ENCODE measurements at regions not wholly inside any gene's neighbourhood (a gene's known extent, or its start where the extent isn't known, plus 50 kb on each side); places are given as distances from the start of the nearest gene placed in this dataset.

DNA sequence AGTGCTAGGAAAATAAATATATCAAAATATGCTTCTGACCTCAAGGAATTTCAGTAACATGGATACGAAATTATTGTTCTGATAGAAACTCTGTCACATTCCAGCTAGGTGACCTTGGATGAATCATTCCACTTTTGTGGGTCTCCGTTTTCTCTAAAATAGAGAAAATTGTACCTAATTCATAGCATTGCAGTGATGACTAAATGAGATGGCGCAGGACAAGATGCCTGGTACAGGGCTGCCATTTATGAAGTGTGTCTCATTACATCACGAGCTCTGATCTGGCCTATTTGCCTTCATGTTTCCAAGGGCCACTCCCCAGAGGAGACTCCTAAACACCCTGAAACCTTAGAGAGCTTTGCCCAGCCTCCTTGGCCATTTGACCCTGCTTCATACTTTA is 480.0 kb upstream of the USP24 start:
- Mint-ChIP-seq H3K4me3 (no peak overlapping the region), H3K27ac (no peak overlapping the region), H3K4me1 (no peaks in the 10 kb centered on the region), H3K9me3 (no peaks in the 10 kb centered on the region), H3K36me3 (no peaks in the 10 kb centered on the region), H3K27me3 (no peaks in the 10 kb centered on the region)
- DNase-seq (no peak), ATAC-seq (replicated peaks) (no peak)

DNA sequence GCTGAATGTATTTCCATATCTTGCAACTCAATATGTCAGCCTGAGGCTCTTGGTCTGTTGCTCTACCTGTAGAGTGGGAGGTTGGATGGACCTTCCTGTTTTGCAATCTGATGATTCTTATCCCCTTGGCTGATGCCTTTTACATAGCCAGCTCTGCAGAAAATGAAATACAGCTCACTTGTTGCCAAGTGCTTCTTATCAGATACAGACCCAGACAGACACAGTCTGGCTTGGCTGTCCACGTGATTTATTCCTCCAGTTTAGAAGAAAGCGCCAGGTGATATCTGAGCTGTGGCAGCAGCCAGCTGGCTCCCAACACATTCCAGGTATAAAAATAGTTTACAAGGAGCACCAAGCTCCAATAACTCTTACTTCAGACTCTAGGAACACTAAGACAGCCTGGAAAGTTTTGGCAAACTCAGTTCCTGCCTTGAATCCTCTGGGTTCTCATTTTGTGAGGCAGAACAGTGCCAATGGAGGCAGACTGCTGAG is 479.2 kb upstream of the USP24 start:
- Mint-ChIP-seq H3K27me3 (peaks cover 0 to 6% of the 10 kb centered on the region in 2 donors), H3K9me3 (no peaks in the 10 kb centered on the region), H3K27ac (no peak overlapping the region), H3K4me1 (no peaks in the 10 kb centered on the region), H3K36me3 (no peaks in the 10 kb centered on the region), H3K4me3 (no peak overlapping the region)
- no peak for DNase-seq
- ATAC-seq (replicated peaks) = no peak

DNA sequence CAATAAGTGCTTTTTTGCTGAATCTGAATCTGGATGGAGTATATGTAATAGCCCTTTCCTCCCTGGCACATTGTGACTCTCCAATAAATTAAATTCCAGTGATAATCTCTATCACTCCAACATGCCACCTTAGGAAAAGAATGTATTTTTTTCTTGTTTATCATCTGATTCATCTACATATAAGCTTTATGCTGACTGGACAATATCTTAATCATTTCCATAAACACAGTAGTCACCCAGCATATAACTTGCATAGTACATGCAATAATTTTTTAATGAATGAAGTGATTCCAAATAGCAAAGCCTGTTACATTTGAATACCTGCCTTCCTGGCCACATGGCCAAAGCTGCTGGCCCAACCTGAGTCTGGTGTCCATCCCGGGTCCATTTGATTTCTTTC is 477.6 kb upstream of the USP24 start:
- peaks cover 7 to 13% of the 10 kb centered on the region in 2 donors for H3K27me3 Mint-ChIP-seq
- no peaks in the 10 kb centered on the region for H3K9me3 Mint-ChIP-seq
- no peaks in the 10 kb centered on the region for H3K4me1 Mint-ChIP-seq
- H3K27ac Mint-ChIP-seq = no peak overlapping the region
- DNase-seq (no peak), ATAC-seq (replicated peaks) (no peak)
- no peak overlapping the region for H3K4me3 Mint-ChIP-seq
- no peaks in the 10 kb centered on the region for H3K36me3 Mint-ChIP-seq

DNA sequence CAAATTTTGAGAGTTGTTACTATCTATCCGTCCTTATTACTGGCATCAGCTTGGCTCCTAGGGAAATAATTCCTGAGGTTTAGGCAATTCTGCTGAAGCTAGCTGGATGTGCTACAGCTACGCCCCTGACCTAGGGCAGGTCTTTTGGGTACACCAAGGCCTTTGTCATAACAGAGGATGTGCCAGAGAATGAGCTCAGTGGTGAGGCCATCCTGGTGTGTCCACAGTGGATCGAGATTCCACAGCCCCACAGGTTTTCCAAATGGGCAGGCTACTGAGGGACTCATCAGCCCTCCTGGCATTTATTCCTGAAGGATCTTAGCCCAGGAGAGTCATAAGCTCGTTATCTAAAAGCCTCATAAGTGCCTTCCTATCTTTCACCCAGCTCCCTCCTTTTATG is 475.2 kb upstream of the USP24 start:
- H3K36me3 Mint-ChIP-seq = no peaks in the 10 kb centered on the region
- ATAC-seq (replicated peaks) = no peak
- no peak overlapping the region for H3K4me3 Mint-ChIP-seq
- no peak overlapping the region for H3K27ac Mint-ChIP-seq
- peaks cover 7 to 21% of the 10 kb centered on the region in 2 donors for H3K27me3 Mint-ChIP-seq
- H3K9me3 Mint-ChIP-seq = no peaks in the 10 kb centered on the region
- no peaks in the 10 kb centered on the region for H3K4me1 Mint-ChIP-seq
- DNase-seq = no peak

DNA sequence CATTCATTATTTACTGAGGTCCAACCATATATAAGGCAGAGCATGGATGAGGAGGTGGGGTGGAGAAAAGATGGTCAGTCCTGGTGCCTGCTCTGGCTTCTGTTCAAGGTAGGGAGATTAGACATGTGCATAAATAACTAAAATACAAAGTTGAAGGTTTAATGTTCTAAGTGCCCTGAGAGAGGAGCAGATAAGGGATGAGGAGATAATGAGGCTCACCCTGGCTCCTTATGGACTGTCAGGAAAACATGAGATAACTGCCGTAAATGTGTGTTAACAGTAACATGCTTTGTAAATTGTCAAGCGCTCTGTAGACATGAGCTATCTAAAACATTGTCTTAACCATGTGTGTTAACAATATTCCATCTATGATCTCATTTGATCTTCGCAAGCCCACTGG is 474.6 kb upstream of the USP24 start:
- H3K36me3 Mint-ChIP-seq = no peaks in the 10 kb centered on the region
- ATAC-seq (replicated peaks) = no peak
- no peak overlapping the region for H3K4me3 Mint-ChIP-seq
- H3K9me3 Mint-ChIP-seq = no peaks in the 10 kb centered on the region
- no peak overlapping the region for H3K27ac Mint-ChIP-seq
- H3K4me1 Mint-ChIP-seq = no peaks in the 10 kb centered on the region
- H3K27me3 Mint-ChIP-seq = peaks cover 7 to 21% of the 10 kb centered on the region in 2 donors
- DNase-seq = no peak

DNA sequence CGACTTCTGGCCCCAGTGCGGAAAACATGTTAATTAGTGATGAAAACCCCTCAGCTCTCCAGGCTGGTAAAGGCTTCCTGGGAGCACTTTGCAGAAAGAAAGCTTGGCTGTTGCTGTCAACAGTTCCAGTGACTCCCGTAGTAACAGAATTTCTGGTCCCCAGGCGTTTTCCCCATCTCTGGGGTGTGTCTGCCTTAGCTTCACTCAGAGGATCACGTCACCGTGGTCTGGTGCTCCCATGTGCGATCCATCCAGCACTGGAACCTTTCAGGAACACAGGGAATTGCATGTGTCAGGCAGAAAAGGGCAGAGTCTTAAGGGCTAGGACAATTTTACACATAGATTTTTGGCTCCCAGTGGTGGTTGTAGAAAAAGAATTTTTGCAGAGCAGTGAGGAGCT is 470.4 kb upstream of the USP24 start:
- Mint-ChIP-seq H3K4me3 (no peak overlapping the region), H3K4me1 (no peaks in the 10 kb centered on the region), H3K36me3 (no peaks in the 10 kb centered on the region), H3K9me3 (peaks cover 2 to 4% of the 10 kb centered on the region in 2 donors), H3K27me3 (peaks cover 15 to 28% of the 10 kb centered on the region in 2 donors), H3K27ac (no peak overlapping the region)
- no peak for ATAC-seq (replicated peaks)
- DNase-seq = no peak

DNA sequence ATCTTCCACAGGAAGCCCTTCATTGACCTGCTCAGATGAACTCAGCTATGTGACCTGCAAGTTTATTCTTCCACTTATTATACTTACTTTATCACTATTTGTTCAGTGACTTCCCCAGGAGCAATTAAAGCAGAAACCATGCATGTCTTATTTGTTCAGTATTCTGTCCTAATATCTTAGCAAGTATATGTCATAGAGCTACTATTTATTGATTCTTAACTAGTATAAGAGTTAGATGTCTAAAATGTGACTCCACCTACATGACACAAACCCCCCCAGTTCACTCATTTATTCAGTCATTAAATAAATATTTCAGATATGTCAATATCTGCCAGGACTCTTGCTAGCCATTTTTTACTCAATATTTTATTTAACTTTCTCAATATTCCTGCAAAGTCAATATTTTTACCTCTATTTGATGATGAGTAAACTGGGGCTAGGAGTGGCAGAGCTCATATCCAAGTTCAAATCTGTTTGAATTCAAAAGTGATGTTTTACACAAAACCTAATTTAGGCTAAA is 469.0 kb upstream of the USP24 start:
- H3K4me1 Mint-ChIP-seq = no peaks in the 10 kb centered on the region
- no peaks in the 10 kb centered on the region for H3K36me3 Mint-ChIP-seq
- peaks cover 15 to 20% of the 10 kb centered on the region in 2 donors for H3K27me3 Mint-ChIP-seq
- peaks cover 2 to 4% of the 10 kb centered on the region in 2 donors for H3K9me3 Mint-ChIP-seq
- no peak overlapping the region for H3K4me3 Mint-ChIP-seq
- DNase-seq (no peak), ATAC-seq (replicated peaks) (no peak)
- H3K27ac Mint-ChIP-seq = no peak overlapping the region

DNA sequence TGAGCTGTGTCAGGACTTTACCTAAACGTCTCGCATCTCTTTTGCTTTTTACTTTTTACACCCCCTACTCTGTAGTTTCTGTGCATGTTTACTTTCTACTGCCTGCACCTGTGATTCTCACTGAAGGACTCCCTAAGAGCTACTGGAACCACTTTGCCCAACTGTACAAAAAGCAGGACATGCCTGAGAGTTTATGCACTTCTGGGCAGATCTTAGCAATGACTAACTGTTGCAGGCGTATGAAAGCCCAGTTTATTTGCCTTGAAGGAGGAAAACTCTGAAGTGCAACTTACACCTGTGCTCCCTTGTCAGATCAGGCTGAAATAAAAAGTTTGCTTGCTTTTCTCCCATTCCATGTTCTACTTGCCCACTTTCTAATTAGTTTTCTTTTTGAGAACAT is 467.0 kb upstream of the USP24 start:
- no peak overlapping the region for H3K27ac Mint-ChIP-seq
- H3K36me3 Mint-ChIP-seq = no peaks in the 10 kb centered on the region
- no peaks in the 10 kb centered on the region for H3K4me1 Mint-ChIP-seq
- peaks cover 8 to 15% of the 10 kb centered on the region in 2 donors for H3K27me3 Mint-ChIP-seq
- ATAC-seq (replicated peaks) (no peak), DNase-seq (no peak)
- H3K9me3 Mint-ChIP-seq = peaks cover 2 to 4% of the 10 kb centered on the region in 2 donors
- no peak overlapping the region for H3K4me3 Mint-ChIP-seq

DNA sequence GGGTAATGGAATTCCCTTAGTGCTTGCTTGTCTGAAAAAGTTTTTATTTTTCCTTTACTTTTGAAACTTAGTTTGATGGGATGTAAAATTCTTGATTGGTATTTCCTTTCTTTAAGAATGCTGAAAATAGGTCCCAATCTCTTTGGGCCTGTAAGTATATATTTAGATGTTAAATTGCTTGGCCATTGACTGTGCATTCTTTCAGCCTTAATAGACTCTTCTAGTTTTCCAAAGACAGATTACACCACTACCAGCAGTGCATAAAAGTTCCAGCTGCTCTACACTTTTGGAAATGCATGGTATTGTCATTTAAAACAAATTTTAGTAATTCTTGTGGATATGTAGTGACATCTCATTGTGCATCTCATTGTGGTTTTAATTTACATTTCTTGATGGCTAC is 464.8 kb upstream of the USP24 start:
- Mint-ChIP-seq H3K27ac (no peak overlapping the region), H3K36me3 (no peaks in the 10 kb centered on the region), H3K4me3 (no peak overlapping the region), H3K27me3 (peaks cover 8 to 14% of the 10 kb centered on the region in 2 donors), H3K4me1 (no peaks in the 10 kb centered on the region), H3K9me3 (peaks cover 4 to 6% of the 10 kb centered on the region in 2 donors)
- ATAC-seq (replicated peaks) (no peak), DNase-seq (no peak)

DNA sequence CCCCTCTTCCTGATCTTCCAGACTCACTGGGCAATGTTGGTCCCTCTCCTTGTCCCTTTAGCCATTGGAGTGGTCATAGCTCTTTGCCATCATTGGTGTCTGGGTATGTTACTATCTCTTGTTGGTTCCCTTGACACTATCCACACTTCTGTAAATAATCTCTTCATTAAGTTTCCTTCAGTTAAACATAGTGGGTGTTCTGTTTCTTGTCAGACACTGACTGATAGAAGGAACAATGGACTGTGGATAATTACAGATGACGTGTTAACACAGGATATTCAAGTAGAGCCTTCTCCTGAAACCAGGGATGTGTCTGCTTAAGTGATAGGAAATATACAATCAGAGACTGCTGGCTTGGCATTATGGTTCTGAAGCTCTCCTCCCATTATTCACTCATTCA is 458.3 kb upstream of the USP24 start:
- DNase-seq (no peak), ATAC-seq (replicated peaks) (no peak)
- peaks cover 0 to 7% of the 10 kb centered on the region in 2 donors for H3K27me3 Mint-ChIP-seq
- no peaks in the 10 kb centered on the region for H3K36me3 Mint-ChIP-seq
- H3K4me1 Mint-ChIP-seq = no peaks in the 10 kb centered on the region
- no peak overlapping the region for H3K4me3 Mint-ChIP-seq
- peaks cover 0 to 5% of the 10 kb centered on the region in 2 donors for H3K9me3 Mint-ChIP-seq
- H3K27ac Mint-ChIP-seq = no peak overlapping the region

DNA sequence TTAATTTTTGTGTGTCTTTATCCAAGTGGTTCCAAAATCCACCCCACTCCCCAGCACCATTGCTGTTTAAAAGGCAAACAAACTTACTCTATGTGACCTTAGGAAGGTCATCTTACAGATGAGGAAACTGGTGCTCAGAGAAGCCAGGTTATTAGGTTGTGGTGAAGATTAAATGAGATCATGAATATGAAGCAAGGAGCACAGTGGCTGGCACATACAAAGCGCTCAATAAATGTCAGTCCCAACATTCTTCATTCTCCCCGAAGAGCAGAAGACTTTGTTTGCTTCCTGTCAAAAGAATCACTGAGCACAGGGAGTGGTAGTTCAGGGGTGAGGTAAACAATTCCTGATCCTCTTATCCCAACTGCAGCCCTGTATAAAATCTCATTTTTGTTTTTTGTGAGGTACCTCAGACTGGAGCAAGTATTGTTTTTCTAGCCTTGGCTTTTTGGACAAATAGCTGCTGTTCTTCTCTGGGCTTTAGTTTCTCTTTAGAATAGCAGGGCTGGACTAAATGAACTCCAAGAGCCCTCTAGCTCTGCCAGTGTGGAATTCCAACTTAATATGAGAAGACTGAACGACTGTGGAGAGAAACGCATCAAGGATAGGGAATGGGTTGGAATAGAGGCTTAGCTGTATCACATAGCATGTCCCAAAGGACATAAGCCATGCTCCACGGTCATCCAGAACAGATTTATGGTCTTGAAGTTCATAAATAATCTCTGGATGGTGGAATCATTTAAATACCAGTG is 455.3 kb upstream of the USP24 start:
- no peak overlapping the region for H3K27ac Mint-ChIP-seq

DNA sequence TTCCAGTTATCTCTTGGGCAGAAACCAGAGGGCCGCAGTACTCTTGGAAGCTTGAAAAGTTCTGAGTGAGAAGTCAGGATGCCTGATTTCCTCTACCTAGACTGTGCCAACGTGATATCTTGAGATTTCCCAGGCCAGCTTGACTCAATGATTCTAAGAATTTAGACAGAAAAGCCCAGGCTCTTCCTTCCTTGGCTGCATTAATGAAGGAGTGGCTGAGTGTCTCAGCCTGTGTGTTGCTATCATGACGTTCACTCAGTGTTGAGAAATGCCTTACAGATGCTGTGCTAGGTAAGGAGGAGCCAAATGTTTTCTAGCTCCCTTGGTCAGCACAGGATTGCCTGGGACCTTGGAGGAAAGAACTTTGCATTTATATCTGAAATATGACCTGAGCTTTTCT is 454.1 kb upstream of the USP24 start:
- peaks cover 0 to 4% of the 10 kb centered on the region in 2 donors for H3K27me3 Mint-ChIP-seq
- no peaks in the 10 kb centered on the region for H3K4me1 Mint-ChIP-seq
- peaks cover 0 to 2% of the 10 kb centered on the region in 2 donors for H3K9me3 Mint-ChIP-seq
- DNase-seq (no peak), ATAC-seq (replicated peaks) (no peak)
- no peaks in the 10 kb centered on the region for H3K36me3 Mint-ChIP-seq
- no peak overlapping the region for H3K4me3 Mint-ChIP-seq
- H3K27ac Mint-ChIP-seq = no peak overlapping the region

More for the DNA sequence above, 455.3 kb upstream of the USP24 start:
- peaks cover 0 to 6% of the 10 kb centered on the region in 2 donors for H3K27me3 Mint-ChIP-seq
- peaks cover 0 to 2% of the 10 kb centered on the region in 2 donors for H3K9me3 Mint-ChIP-seq
- DNase-seq = no peak
- H3K4me3 Mint-ChIP-seq = no peak overlapping the region
- no peaks in the 10 kb centered on the region for H3K36me3 Mint-ChIP-seq
- no peaks in the 10 kb centered on the region for H3K4me1 Mint-ChIP-seq
- ATAC-seq (replicated peaks) = no peak

DNA sequence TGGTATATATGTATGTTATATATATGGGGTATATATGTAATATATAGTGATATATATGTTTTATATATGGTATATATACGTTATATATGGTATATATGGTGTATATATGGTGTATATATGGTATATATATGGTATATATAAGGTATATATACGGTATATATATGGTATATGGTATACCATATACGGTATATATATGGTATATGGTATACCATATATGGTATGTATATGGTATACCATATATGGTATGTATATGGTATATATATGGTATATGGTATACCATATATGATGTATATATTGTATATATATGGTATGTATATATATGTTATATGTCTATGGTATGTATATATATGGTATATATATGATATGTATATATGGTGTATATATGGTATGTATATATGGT is 447.7 kb upstream of the USP24 start:
- no peak overlapping the region for H3K4me3 Mint-ChIP-seq
- H3K27me3 Mint-ChIP-seq = peaks cover 0 to 8% of the 10 kb centered on the region in 2 donors
- DNase-seq (no peak), ATAC-seq (replicated peaks) (no peak)
- H3K9me3 Mint-ChIP-seq = peaks cover 0 to 8% of the 10 kb centered on the region in 2 donors
- H3K4me1 Mint-ChIP-seq = no peaks in the 10 kb centered on the region
- H3K27ac Mint-ChIP-seq = no peak overlapping the region
- no peaks in the 10 kb centered on the region for H3K36me3 Mint-ChIP-seq

DNA sequence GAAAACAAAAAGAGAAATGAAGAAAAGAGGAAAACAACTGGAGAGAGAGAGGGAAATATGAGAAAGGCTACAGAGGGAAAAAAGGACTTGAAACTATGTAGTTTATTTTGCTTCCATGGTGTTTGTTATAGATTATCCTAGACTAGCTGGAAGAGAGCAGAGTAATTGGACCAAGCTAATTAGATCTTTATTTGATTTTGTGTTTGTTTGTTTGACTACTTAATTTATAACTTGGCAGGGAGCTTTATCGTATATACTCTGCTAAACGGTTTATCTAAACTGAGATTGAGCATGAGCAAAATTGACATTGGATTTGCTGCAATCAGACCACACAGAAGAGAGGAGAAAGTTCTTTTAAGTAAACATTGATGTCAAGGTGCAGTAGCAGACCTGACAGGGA is 443.8 kb upstream of the USP24 start:
- no peak for DNase-seq
- Mint-ChIP-seq H3K27me3 (peaks cover 7 to 8% of the 10 kb centered on the region in 2 donors), H3K9me3 (peaks cover 0 to 8% of the 10 kb centered on the region in 2 donors), H3K4me3 (no peak overlapping the region), H3K36me3 (no peaks in the 10 kb centered on the region), H3K27ac (no peak overlapping the region), H3K4me1 (no peaks in the 10 kb centered on the region)
- no peak for ATAC-seq (replicated peaks)

DNA sequence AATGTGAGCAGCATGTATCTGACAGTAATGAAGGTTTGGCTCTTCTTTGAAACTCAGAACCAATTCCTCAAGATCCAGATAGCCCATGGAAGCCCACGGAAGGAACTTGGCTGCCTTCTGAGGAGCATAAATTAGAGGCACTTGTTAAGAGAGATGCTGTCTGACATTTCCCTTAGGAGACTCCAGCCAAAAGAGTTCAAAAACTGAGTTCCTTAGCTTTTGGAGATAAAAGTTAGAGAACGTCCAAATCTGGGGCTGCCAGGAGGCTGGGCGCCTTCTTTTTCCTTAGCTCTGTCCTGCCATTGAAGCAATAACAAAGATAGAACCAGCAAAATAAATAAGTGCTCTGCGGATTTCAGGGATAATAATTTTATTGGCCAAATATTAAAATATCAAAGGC is 439.6 kb upstream of the USP24 start:
- no peak overlapping the region for H3K4me3 Mint-ChIP-seq
- no peak overlapping the region for H3K27ac Mint-ChIP-seq
- peaks cover 8 to 13% of the 10 kb centered on the region in 2 donors for H3K27me3 Mint-ChIP-seq
- no peaks in the 10 kb centered on the region for H3K9me3 Mint-ChIP-seq
- no peak for ATAC-seq (replicated peaks)
- no peaks in the 10 kb centered on the region for H3K36me3 Mint-ChIP-seq
- no peak for DNase-seq
- H3K4me1 Mint-ChIP-seq = no peaks in the 10 kb centered on the region
